Right atrium auricular region (tissue), 2 donors: ENCODE measurements at regions not wholly inside any gene's neighbourhood (a gene's known extent, or its start where the extent isn't known, plus 50 kb on each side); places are given as distances from the start of the nearest gene placed in this dataset.
"Not testable (repeated sequence)": the region's sequence is repeated elsewhere in the genome, so short reads cannot be mapped to it uniquely, and the experiment has no call there.

Experiments
- DNase-seq: peaks from one replicate; pipeline ENCODE4 v3.0.0-alpha.2; 2019; ENCODE audit warnings: low spot score
- H3K27ac ChIP-seq, 2 donors: fragments of 200-600 bp; sonication (generic); 1 replicate in 1 of 2; 2 replicates in 1 of 2; pipeline ENCODE4 v1.5.1; 2016 to 2019
- H3K27me3 ChIP-seq, 2 donors: fragments of 200-600 bp; sonication (generic); one replicate each; pipeline versions ENCODE4 v1.5.1 to v1.6.0; 2017 to 2019
- H3K36me3 ChIP-seq: fragments of 200-600 bp; sonication (generic); one replicate; pipeline ENCODE4 v1.5.1; 2016
- H3K4me1 ChIP-seq, 2 donors: fragments of 200-600 bp; sonication (generic); one replicate each; pipeline versions ENCODE4 v1.5.1 to v1.6.0; 2017 to 2019
- H3K4me3 ChIP-seq, 2 donors: fragments of 200-600 bp; sonication (generic); 1 replicate in 1 of 2; 2 replicates in 1 of 2; pipeline ENCODE4 v1.5.1; 2017 to 2019; ENCODE audit warnings: mild to moderate bottlenecking in 1 of 2, moderate library complexity in 1 of 2
- H3K9me3 ChIP-seq, 2 donors: fragments of 200-600 bp; sonication (generic); one replicate each; pipeline ENCODE4 v1.5.1; 2019
- TF ChIP-seq, protein P1 (sequence below), 2 donors: fragments of 200-600 bp; sonication (generic); IDR thresholded peaks; one replicate each; pipeline ENCODE4 v1.5.1; 2019; ENCODE audit warnings: antibody characterized with exemption in 2 of 2

DNA sequence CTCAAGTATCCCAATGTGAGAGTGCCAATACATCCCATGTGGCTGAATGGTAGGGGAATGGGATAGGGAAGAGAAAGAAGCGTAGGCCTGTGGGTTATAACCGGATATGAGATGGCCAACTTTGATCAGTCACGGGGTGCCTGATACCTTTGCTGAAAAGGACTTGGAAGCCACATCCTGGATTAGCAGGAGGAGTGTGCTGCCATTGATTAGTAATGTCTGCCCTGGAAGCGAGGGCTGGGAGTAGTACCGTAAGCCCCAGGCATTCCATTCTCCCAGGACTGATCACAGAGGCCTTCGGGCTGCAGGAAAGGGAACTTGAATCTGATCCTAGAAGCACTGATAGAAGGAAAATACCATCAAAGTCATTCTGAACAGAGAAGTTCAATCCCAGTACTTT lies 218.5 kb downstream of the TFCP2L1 start:
- Histone ChIP-seq H3K27me3 (no peaks in the 10 kb centered on the region), H3K9me3 (no peaks in the 10 kb centered on the region), H3K4me1 (no peaks in the 10 kb centered on the region), H3K36me3 (no peaks in the 10 kb centered on the region), H3K27ac (no peak overlapping the region), H3K4me3 (no peak overlapping the region)
- TF ChIP-seq, protein P1, sequence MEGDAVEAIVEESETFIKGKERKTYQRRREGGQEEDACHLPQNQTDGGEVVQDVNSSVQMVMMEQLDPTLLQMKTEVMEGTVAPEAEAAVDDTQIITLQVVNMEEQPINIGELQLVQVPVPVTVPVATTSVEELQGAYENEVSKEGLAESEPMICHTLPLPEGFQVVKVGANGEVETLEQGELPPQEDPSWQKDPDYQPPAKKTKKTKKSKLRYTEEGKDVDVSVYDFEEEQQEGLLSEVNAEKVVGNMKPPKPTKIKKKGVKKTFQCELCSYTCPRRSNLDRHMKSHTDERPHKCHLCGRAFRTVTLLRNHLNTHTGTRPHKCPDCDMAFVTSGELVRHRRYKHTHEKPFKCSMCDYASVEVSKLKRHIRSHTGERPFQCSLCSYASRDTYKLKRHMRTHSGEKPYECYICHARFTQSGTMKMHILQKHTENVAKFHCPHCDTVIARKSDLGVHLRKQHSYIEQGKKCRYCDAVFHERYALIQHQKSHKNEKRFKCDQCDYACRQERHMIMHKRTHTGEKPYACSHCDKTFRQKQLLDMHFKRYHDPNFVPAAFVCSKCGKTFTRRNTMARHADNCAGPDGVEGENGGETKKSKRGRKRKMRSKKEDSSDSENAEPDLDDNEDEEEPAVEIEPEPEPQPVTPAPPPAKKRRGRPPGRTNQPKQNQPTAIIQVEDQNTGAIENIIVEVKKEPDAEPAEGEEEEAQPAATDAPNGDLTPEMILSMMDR (IDR thresholded peaks at IDR 0.05): no peak
- no peak for DNase-seq

DNA sequence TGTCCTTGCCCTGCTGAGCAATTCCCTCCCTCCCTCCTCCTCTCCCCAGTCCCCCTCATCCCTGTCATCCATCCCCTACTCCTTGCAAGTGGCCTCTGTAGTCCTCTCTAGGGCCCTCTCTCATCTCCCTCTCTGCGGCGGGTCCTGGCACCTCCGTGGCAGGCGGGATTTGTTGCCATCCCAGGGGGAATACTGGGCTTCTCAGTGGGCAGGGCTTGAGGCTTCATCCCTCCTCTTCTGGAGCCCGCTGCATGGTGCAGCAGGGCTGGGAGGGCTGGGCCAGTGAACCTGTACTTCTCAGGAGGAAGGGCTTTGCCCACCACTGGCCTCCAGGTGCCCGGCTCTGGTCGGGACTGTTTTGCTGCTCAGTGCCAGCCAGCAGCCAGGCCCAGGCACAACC lies 216.2 kb downstream of the TFCP2L1 start:
- Histone ChIP-seq H3K4me1 (no peaks in the 10 kb centered on the region), H3K36me3 (no peaks in the 10 kb centered on the region), H3K27ac (no peak overlapping the region), H3K9me3 (no peaks in the 10 kb centered on the region), H3K27me3 (no peaks in the 10 kb centered on the region), H3K4me3 (no peak overlapping the region)
- TF ChIP-seq, protein P1 (IDR thresholded peaks at IDR 0.05): no peak
- no peak for DNase-seq

DNA sequence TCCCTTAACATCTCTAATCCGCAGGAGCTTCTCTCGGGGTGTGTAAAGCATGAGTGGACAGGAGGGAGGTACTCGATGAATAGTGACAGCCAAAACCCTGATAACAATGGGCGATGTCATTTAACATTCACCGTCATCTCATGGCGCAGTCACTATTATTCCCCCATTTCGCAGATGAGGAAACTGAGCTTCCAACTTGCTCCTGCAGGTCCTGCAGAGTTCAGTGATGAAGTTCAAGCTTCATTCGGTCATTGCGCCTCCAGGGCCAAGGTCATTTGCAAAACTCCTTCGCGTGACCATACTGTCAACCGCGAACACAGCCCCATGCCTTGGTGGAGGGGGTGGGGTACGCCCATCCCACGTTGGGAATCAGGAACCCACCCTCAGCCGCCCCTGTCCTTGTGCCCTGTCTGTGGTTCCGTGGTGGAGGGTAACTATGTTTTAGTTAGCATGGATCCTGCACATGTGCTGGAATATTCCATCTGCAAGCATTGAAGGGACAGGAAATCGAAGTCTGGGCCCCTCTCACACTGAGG lies 215.5 kb downstream of the TFCP2L1 start:
- Histone ChIP-seq H3K9me3 (no peaks in the 10 kb centered on the region), H3K4me3 (no peak overlapping the region), H3K27ac (no peak overlapping the region), H3K36me3 (no peaks in the 10 kb centered on the region), H3K4me1 (peaks cover 0 to under 1% of the 10 kb centered on the region in 2 donors), H3K27me3 (no peaks in the 10 kb centered on the region)
- TF ChIP-seq, protein P1 (IDR thresholded peaks at IDR 0.05): no peak
- DNase-seq: no peak

DNA sequence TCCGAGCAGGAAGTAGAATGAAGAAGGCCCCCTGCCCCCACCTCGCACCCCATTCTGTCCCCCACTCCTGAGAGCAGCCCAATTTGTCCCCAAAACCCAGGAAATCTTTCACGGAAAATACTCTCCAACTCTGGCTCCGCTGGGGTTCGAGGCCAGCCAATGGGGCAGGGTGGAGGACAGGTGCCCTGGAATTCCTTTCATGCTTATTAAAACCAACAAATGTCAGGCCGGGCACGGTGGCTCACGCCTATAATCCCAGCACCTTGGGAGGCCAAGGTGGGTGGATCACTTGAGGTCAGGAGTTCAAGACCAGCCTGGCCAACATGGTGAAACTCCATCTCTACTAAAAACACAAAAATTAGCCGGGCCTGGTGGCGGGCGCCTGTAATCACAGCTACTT lies 214.9 kb downstream of the TFCP2L1 start:
- not testable (repeated sequence) for H3K36me3 ChIP-seq, DNase-seq, H3K4me3 ChIP-seq, H3K27ac ChIP-seq, H3K9me3 ChIP-seq, H3K27me3 ChIP-seq, H3K4me1 ChIP-seq

DNA sequence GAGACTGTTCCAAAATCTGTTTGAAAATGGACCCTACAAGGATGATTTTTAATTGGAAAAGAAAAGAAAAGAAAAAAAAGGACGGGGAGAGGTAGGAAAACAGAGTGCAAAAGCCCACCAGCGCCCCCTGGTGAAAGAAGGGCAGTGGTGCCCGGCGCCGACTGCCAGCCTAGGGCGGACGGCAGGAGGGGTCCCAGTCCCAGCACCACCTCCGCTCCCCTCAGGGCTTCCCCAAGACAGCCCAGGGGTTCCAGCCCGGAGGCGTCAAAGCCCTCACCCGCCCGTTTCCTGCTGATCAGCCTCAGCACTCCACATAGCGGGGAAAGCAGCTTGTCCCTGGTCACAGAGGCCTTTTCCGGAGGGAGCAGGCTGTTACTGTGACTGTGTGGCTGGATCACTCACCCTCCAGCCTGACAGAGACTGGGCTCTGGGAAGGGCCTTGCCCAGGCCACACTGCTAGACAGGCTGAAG lies 213.9 kb downstream of the TFCP2L1 start:
- Histone ChIP-seq H3K27me3 (no peaks in the 10 kb centered on the region), H3K36me3 (no peaks in the 10 kb centered on the region), H3K4me3 (no peak overlapping the region), H3K9me3 (no peaks in the 10 kb centered on the region), H3K27ac (no peak overlapping the region), H3K4me1 (peaks cover 0 to 15% of the 10 kb centered on the region in 2 donors)
- no peak for DNase-seq
- TF ChIP-seq, protein P1 (IDR thresholded peaks at IDR 0.05): peak; percentile 94 to 97

DNA sequence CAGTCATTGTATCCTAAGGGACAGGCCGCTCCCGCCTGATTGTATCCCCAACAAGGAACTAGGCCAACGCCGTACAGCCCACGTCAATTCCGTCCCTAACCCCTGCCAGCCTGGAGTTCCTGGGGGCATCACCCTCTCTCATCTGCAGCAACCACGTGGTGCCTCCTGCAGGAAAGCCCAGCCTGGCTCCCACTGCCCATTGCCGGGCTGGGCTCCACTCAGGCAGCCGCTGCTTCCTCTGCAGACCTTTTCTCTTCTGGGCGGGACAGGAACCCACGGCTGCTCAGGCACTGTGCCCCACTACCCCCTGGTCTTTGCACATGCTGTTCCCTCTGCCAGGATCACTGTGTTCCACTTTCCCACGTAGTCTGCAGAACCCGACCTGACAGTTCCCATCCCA lies 212.2 kb downstream of the TFCP2L1 start:
- peaks cover 0 to 15% of the 10 kb centered on the region in 2 donors for H3K4me1 ChIP-seq
- no peaks in the 10 kb centered on the region for H3K36me3 ChIP-seq
- no peak for DNase-seq
- H3K27ac ChIP-seq: no peak overlapping the region
- TF ChIP-seq, protein P1 (IDR thresholded peaks at IDR 0.05): no peak
- H3K9me3 ChIP-seq: no peaks in the 10 kb centered on the region
- no peaks in the 10 kb centered on the region for H3K27me3 ChIP-seq
- H3K4me3 ChIP-seq: no peak overlapping the region
